T-helper 2 cell (primary cell): ENCODE measurements at regions not wholly inside any gene's neighbourhood (a gene's known extent, or its start where the extent isn't known, plus 50 kb on each side); places are given as distances from the start of the nearest gene placed in this dataset.
"Not testable (repeated sequence)": the region's sequence is repeated elsewhere in the genome, so short reads cannot be mapped to it uniquely, and the experiment has no call there.

Source experiments
- DNase-seq, 5 experiments: peaks; one replicate each; pipeline versions ENCODE4 v3.0.0 to v3.0.0-alpha.2; 2012 to 2022

- DNase-seq: no peak
Observed at GRCh38 chr3:166660962-166661361, 719.1 kb downstream of the ZBBX start.

DNA sequence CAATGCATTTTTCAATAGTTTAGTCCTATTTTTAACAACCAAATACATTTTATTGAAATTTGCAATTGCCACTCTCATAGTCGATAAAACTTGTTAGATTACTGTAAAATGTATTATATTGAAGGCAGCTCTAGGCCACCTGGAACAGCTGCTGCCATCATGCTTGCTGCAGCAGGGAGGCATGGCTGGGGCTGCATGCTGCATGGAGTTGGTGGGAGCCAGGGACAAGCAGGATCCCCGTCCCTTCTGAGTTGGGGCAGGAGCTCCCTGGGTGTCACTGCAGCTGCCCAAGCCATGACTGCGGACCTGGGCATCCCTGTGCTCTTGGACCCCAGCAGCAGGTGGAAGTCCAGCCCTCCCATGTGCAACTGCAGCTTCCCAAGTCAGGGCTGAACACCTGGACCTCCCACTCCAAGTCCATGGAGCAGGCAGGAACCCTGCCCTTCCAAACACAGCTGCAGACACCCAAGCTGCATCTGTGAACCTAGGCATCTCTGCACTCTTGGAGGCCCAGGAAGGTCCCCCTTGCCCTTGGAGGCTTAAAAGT is 742.0 kb downstream of the ZBBX start:
- no peak for DNase-seq

- no peak for DNase-seq
Observed at GRCh38 chr3:166634091-166634746, 745.9 kb downstream of the ZBBX start.

DNA sequence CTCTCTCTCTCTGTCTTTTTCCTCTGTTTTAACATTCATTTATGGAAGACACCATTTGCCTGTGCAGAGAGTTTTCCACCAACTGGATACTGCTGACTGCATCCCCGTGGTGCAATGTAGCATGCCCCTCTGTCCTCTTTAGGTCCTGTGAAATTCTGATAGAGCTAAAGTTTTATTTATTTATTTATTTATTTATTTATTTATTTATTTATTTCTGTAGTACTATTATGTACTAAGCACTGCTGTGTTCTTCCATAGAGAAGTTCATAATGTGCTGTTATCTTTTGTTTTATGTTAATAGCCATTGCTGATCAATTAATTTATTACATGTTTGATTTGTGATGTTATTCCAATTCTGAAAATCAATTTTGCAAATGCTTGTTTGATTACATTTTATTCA is 749.9 kb downstream of the ZBBX start:
- DNase-seq: no peak

DNA sequence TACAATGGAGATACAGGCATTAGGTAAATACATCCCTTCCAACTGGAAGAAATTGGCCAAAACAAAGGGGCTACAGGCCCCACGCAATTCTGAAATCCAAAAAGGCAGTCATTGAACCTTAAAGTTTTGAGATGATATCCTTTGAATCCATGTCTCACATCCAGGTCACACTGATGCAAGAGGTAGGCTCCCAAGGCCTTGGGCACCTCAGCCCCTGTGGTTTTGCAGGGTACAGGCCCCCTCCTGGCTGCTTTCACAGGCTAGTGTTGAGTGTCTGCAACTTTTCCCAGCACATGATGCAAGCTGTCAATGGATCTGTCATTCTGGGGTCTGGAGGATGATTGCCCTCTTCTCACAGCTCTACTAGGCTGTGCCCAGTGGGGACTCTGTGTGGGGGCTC is 766.7 kb downstream of the ZBBX start:
- no peak for DNase-seq

- DNase-seq: peak in 1 of 5 experiments; percentile 1
Observed at GRCh38 chr3:166612761-166613160, 767.3 kb downstream of the ZBBX start.

DNA sequence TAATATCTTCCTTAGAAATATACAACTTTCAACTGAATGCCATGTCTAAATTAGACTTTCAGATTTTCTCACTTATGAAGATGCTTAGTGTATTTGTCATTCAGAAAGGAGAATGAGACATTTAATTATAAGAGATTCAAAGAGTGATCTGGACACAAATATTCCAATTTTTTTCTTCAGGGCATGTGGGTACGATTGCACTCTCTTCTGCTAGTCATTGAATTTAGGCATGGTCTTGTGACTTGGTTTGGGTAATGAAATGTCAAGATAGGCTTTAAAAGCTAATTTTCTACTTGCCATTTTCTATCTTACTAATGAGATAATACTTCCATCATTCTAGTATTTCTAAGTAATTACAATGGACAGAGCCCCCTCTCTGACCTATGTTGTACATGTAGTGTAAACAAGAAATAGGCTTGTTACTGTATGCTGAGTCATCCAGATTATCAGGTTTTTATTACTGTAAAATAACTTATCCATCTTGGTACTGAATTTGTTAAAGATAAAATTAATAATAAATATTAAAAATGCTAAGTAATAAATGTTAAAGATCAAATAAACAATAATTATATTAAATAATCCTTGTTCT is 770.8 kb upstream of the BCHE start:
- no peak for DNase-seq

DNA sequence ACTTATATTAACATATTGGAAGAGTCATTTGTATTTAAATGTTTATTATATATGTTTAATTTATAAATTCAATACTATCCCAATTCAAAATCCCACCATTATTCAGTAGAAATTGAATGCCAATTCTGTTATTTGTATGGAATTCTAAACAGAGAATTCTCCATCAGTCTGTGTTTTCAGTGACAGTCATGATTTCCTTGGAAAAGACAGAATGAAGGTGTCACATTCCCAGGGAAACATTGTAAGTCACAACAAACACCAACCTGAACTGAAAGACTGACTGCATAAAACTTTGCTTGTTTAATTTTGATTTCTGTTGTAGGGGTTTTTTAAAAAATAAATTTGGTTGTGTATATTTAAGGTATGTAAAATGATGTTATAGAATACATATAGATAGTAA is 769.8 kb upstream of the BCHE start:
- no peak for DNase-seq

DNA sequence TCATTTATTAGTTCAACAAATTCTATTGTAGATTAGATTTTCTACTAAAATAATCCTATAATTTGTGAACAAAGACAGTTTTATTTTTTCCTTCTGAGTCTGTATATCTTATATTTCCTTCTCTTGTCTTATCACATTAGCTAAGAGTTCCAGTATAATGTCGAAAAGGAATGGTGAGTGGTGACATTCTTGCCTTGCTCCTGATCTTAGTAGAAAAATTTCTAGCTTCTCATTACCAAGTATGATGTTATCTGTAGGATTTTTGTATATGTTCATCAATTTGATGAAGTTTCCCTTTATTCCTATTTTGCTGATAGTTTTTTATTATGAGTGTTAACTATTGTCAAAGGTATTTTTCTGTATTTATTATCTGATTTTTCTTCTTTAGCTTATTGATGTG is 756.6 kb upstream of the BCHE start:
- no peak for DNase-seq

DNA sequence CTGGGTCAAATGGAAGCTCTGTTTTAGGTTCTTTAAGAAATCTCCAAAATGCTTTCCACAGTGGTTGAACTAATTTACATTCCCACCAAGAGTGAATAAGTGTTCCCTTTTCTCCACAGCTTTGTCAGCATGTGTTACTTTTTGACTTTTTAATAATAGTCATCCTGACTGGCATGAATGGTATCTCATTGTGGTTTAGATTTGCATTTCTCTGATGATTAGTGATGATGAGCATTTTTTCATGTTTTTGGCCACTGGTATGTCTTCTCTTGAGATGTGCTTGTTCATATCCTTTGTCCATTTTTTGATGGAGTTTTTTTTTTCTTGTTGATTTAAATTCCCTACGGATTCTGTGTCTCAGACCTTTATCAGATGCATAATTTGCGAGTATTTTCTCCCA is 745.0 kb upstream of the BCHE start:
- DNase-seq: no peak

- no peak for DNase-seq
Observed at GRCh38 chr3:166580561-166580960, 743.3 kb upstream of the BCHE start.

- DNase-seq: no peak
Observed at GRCh38 chr3:166575161-166575560, 737.9 kb upstream of the BCHE start.

DNA sequence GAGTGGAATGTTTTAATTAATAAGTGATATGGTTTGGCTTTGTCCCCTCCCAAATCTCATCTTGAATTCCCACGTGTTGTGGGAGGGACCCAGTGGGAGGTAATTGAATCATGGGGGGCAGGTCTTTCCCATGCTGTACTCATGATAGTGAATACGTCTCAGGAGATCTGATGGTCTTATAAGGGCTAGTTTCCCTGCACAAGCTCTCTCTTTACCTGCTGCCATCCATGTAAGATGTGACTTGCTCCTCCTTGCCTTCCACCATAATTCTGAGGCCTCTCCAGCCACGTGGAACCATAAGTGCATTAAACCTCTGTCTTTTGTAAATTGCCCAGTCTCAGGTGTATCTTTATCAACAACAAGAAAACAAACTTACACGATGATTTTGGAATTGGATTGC is 734.5 kb upstream of the BCHE start:
- DNase-seq: not testable (repeated sequence)

GRCh38 chr3:166570102-166570501 is 732.9 kb upstream of the BCHE start:
- no peak for DNase-seq

GRCh38 chr3:166569589-166569988 is 732.4 kb upstream of the BCHE start:
- no peak for DNase-seq

GRCh38 chr3:166560253-166560652 is 723.0 kb upstream of the BCHE start:
- no peak for DNase-seq

DNA sequence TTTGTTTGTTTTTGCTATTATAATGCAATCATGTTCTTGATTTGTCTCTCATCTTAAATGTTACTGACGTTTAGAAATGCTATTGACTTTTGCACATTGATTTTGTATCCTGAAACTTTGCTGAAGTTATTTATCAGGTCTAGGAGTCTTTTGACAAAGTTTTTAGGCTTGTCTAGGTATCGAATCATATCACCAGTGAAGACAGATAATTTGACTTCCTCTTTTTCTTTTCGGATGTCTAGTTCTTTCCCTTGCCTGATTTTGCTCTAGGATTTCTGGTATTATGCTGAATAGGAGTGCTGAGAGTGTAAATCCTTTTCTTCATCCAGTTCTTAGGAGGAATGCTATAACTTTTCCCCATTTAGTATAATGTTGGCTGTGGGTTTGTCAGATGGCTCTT is 719.7 kb upstream of the BCHE start:
- no peak for DNase-seq

DNA sequence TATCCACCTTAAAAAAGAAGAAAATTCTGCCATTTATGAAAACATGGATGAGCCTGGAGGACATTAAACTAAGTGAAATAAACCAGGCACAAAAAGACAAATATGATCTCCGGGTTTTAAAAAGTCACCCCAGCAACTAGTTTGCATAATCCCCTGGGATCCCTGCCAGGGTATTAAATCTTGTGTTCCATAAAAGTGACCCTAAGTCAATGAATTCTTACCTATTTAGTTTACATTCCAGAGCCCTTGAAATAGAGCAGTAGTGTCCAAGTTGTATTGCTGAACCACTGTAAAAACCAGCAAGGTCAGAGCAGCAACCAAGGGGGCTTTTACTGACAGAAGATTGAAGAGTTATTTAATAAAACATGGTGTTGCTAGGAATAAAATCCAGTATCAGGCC is 716.8 kb upstream of the BCHE start:
- no peak for DNase-seq

GRCh38 chr3:166533740-166534139 is 696.5 kb upstream of the BCHE start:
- no peak for DNase-seq

DNA sequence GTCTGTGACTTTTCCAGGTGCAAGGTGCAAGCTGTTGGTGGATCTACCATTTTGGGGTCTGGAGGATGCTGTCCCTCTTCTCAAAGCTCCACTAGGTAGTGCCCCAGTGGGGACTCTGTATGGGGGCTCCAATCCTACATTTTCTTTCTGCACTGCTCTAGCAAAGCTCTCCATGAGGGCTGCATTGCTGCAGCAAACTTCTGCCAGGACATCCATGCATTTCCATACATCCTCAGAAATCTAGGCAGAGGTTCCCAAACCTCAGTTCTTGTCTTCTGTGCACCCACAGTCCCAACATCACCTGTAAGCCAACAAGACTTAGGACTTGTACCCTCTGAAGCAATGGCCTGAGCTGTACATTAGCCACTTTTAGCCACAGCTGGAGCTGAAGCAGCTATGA is 694.5 kb upstream of the BCHE start:
- DNase-seq: no peak

GRCh38 chr3:166527325-166527724 is 690.1 kb upstream of the BCHE start:
- no peak for DNase-seq

GRCh38 chr3:166526881-166527280 is 689.7 kb upstream of the BCHE start:
- DNase-seq: no peak

- DNase-seq: no peak
Observed at GRCh38 chr3:166522017-166522416, 684.8 kb upstream of the BCHE start.

GRCh38 chr3:166519443-166519842 is 682.2 kb upstream of the BCHE start:
- no peak for DNase-seq

- DNase-seq: no peak
Observed at GRCh38 chr3:166518040-166518439, 680.8 kb upstream of the BCHE start.
